ENCODE measurements at regions not wholly inside any gene's neighbourhood (a gene's known extent, or its start where the extent isn't known, plus 50 kb on each side); places are given as distances from the start of the nearest gene placed in this dataset.

DNA sequence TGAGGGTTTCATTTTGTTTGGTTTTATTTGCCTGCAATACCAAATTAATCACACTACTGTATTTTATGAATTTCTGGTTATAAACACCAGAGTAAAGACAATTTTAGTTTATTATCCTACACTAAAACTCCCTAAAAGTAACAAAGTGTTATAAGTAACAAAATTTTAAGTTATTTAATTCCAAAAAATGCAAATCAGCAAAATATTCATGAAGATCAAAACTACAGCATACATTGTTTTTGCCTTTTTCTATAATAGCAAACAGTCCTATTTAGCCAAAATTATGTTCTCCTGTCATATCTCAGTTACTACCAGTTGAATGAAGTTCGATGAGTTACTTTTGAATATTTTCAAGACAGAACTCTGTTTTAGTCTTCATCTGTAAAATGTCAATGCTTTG lies 132.7 kb upstream of the CYLC2 start:
- no TSS peak for BruUV-seq (replicated peaks)
- Histone ChIP-seq H3K27me3 (ENCODE audit: control insufficient read depth, insufficient read depth, low read length) (no peaks in the 10 kb centered on the region), H3K36me3 (ENCODE audit: control insufficient read depth, insufficient read depth, low read length) (no peaks in the 10 kb centered on the region), H3K27ac (ENCODE audit: low read length) (no peak overlapping the region), H3K9me3 (ENCODE audit: control insufficient read depth, insufficient read depth, low read depth, low read length) (no peaks in the 10 kb centered on the region), H3K4me3 (ENCODE audit: low read depth in 2 of 2, low read length in 2 of 2) (no peak overlapping the region), H3K4me1 (ENCODE audit: control insufficient read depth, insufficient read depth, low read length) (no peaks in the 10 kb centered on the region)
- CTCF ChIA-PET: no interaction called here
- intact Hi-C loops (cut with micrococcal nuclease; ENCODE audit: unreplicated experiment) (no loop called here), in situ Hi-C loops (cut with HindIII; ENCODE audit: low pct_unique_long_range_greater_than_20kb, low sequenced_read_pairs) (no loop called here)
- POLR2A ChIA-PET: no interaction called here
- TF ChIP-seq SIN3A (IDR thresholded peaks at IDR 0.05; ENCODE audit: borderline replicate concordance, insufficient read depth, low read depth, low read length): no peak
- no peak for TF ChIP-seq TCF7L2 (IDR thresholded peaks at IDR 0.05; ENCODE audit: low read depth, low read length)
- TF ChIP-seq, protein P1, sequence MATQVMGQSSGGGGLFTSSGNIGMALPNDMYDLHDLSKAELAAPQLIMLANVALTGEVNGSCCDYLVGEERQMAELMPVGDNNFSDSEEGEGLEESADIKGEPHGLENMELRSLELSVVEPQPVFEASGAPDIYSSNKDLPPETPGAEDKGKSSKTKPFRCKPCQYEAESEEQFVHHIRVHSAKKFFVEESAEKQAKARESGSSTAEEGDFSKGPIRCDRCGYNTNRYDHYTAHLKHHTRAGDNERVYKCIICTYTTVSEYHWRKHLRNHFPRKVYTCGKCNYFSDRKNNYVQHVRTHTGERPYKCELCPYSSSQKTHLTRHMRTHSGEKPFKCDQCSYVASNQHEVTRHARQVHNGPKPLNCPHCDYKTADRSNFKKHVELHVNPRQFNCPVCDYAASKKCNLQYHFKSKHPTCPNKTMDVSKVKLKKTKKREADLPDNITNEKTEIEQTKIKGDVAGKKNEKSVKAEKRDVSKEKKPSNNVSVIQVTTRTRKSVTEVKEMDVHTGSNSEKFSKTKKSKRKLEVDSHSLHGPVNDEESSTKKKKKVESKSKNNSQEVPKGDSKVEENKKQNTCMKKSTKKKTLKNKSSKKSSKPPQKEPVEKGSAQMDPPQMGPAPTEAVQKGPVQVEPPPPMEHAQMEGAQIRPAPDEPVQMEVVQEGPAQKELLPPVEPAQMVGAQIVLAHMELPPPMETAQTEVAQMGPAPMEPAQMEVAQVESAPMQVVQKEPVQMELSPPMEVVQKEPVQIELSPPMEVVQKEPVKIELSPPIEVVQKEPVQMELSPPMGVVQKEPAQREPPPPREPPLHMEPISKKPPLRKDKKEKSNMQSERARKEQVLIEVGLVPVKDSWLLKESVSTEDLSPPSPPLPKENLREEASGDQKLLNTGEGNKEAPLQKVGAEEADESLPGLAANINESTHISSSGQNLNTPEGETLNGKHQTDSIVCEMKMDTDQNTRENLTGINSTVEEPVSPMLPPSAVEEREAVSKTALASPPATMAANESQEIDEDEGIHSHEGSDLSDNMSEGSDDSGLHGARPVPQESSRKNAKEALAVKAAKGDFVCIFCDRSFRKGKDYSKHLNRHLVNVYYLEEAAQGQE (IDR thresholded peaks at IDR 0.05; ENCODE audit: insufficient read depth in 1 of 2, low read depth in 2 of 2, low read length in 1 of 2): no peak
- TF ChIP-seq, protein P2, sequence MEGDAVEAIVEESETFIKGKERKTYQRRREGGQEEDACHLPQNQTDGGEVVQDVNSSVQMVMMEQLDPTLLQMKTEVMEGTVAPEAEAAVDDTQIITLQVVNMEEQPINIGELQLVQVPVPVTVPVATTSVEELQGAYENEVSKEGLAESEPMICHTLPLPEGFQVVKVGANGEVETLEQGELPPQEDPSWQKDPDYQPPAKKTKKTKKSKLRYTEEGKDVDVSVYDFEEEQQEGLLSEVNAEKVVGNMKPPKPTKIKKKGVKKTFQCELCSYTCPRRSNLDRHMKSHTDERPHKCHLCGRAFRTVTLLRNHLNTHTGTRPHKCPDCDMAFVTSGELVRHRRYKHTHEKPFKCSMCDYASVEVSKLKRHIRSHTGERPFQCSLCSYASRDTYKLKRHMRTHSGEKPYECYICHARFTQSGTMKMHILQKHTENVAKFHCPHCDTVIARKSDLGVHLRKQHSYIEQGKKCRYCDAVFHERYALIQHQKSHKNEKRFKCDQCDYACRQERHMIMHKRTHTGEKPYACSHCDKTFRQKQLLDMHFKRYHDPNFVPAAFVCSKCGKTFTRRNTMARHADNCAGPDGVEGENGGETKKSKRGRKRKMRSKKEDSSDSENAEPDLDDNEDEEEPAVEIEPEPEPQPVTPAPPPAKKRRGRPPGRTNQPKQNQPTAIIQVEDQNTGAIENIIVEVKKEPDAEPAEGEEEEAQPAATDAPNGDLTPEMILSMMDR (IDR thresholded peaks at IDR 0.05): no peak
- TF ChIP-seq POLR2AphosphoS5 (IDR thresholded peaks at IDR 0.05; ENCODE audit: low read depth, low read length): no peak
- ATAC-seq (no peak), DNase-seq (ENCODE audit: low read depth, low spot score) (no peak)

DNA sequence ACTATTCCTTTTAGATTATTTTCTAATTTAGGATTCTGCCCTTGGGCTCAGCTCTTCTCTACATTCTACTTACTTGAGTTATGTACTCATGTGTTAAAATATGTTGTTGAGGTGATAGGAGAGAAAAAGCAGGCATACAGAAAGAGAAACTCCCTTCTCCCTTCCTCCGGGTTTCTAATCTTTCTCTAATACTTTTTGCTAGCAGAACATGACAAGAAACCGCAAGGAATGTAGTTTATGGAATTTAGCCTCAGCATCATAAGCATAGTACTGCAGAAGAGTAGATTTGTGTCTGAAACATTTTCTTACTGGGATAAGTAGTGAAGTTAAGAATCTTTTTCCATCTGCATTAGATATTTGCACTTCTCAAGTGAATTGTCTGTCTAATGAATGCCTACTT lies 139.5 kb upstream of the CYLC2 start:
- TF ChIP-seq, protein P2 (IDR thresholded peaks at IDR 0.05): no peak
- TF ChIP-seq, protein P1 (IDR thresholded peaks at IDR 0.05; ENCODE audit: insufficient read depth in 1 of 2, low read depth in 2 of 2, low read length in 1 of 2): no peak
- TF ChIP-seq TCF7L2 (IDR thresholded peaks at IDR 0.05; ENCODE audit: low read depth, low read length): no peak
- no peak for TF ChIP-seq SIN3A (IDR thresholded peaks at IDR 0.05; ENCODE audit: borderline replicate concordance, insufficient read depth, low read depth, low read length)
- no peak for TF ChIP-seq POLR2AphosphoS5 (IDR thresholded peaks at IDR 0.05; ENCODE audit: low read depth, low read length)
- DNase-seq (ENCODE audit: low read depth, low spot score) (no peak), ATAC-seq (no peak)
- Histone ChIP-seq H3K27ac (ENCODE audit: low read length) (no peak overlapping the region), H3K36me3 (ENCODE audit: control insufficient read depth, insufficient read depth, low read length) (no peaks in the 10 kb centered on the region), H3K4me1 (ENCODE audit: control insufficient read depth, insufficient read depth, low read length) (no peaks in the 10 kb centered on the region), H3K9me3 (ENCODE audit: control insufficient read depth, insufficient read depth, low read depth, low read length) (no peaks in the 10 kb centered on the region), H3K4me3 (ENCODE audit: low read depth in 2 of 2, low read length in 2 of 2) (no peak overlapping the region), H3K27me3 (ENCODE audit: control insufficient read depth, insufficient read depth, low read length) (no peaks in the 10 kb centered on the region)
- ChIA-PET POLR2A (no interaction called here), CTCF (no interaction called here)
- in situ Hi-C loops (cut with HindIII; ENCODE audit: low pct_unique_long_range_greater_than_20kb, low sequenced_read_pairs) (no loop called here), intact Hi-C loops (cut with micrococcal nuclease; ENCODE audit: unreplicated experiment) (no loop called here)
- no TSS peak for BruUV-seq (replicated peaks)
